Neural cell (in vitro differentiated cells): ENCODE measurements at regions not wholly inside any gene's neighbourhood (a gene's known extent, or its start where the extent isn't known, plus 50 kb on each side); places are given as distances from the start of the nearest gene placed in this dataset.

ENCODE experiments used
- H2AFZ ChIP-seq: fragments of 200-600, 300-800 bp; sonication (generic), shearing (Covaris generic); 2 replicates; pipeline ENCODE4 v1.6.0; 2014; ENCODE audit warnings: low read depth, mild to moderate bottlenecking, antibody characterized with exemption, low read length, moderate library complexity
- H3F3A ChIP-seq: fragments of 200-600 bp; shearing (Covaris generic); 2 replicates; pipeline ENCODE4 v1.6.1; 2016; ENCODE audit warnings: mild to moderate bottlenecking, moderate library complexity, mixed read lengths, antibody characterized with exemption, low read length; ENCODE audit not compliant: insufficient read depth, poor library complexity, severe bottlenecking
- H3K27ac ChIP-seq: fragments of 200-600, 300-800 bp; sonication (generic), shearing (Covaris generic); 2 replicates; pipeline ENCODE4 v1.5.1; 2014; ENCODE audit warnings: mild to moderate bottlenecking, low read length, moderate library complexity
- H3K27me3 ChIP-seq: fragments of 300-800, 200-600 bp; sonication (generic), shearing (Covaris generic); 2 replicates; pipeline ENCODE4 v1.6.0; 2014; ENCODE audit warnings: mild to moderate bottlenecking, low read depth, low read length, moderate library complexity; ENCODE audit not compliant: insufficient read depth
- H3K36me3 ChIP-seq: fragments of 300-800, 200-600 bp; sonication (generic), shearing (Covaris generic); 2 replicates; pipeline ENCODE4 v1.5.1; 2014; ENCODE audit warnings: mild to moderate bottlenecking, antibody characterized with exemption, low read length, moderate library complexity; ENCODE audit not compliant: insufficient read depth
- H3K4me2 ChIP-seq: fragments of 300-800, 200-600 bp; sonication (generic), shearing (Covaris generic); 2 replicates; pipeline ENCODE4 v1.6.0; 2014; ENCODE audit warnings: mild to moderate bottlenecking, low read length
- H3K4me3 ChIP-seq: fragments of 300-800, 200-600 bp; sonication (generic), shearing (Covaris generic); 2 replicates; pipeline ENCODE4 v1.5.1; 2014; ENCODE audit warnings: mild to moderate bottlenecking, low read length, moderate library complexity
- H3K79me2 ChIP-seq: fragments of 200-600 bp; shearing (Covaris generic); replicated peaks from 2 replicates; pipeline ENCODE4 v1.6.0; 2014; ENCODE audit warnings: mild to moderate bottlenecking, low read length, moderate library complexity; ENCODE audit not compliant: insufficient read depth
- H3K9ac ChIP-seq: fragments of 300-800, 200-600 bp; sonication (generic), shearing (Covaris generic); 2 replicates; pipeline ENCODE4 v1.6.1; 2016; ENCODE audit warnings: mild to moderate bottlenecking, low read length, mixed read lengths
- H3K9me2 ChIP-seq: fragments of 200-600 bp; shearing (Covaris generic); 2 replicates; pipeline ENCODE4 v1.6.1; 2016; ENCODE audit warnings: mild to moderate bottlenecking, low read length, mixed read lengths; ENCODE audit not compliant: insufficient read depth
- H3K9me3 ChIP-seq: fragments of 200-600, 300-800 bp; sonication (generic), shearing (Covaris generic); 2 replicates; pipeline ENCODE4 v1.6.1; 2016; ENCODE audit warnings: mild to moderate bottlenecking, mixed run types, low read length, moderate library complexity, mixed read lengths
- H4K20me1 ChIP-seq: fragments of 200-600 bp; shearing (Covaris generic); 2 replicates; pipeline ENCODE4 v1.6.1; 2016; ENCODE audit warnings: mild to moderate bottlenecking, mixed run types; ENCODE audit not compliant: insufficient read depth
- CTCF ChIP-seq: fragments of 450-650 bp; IDR thresholded peaks from 2 replicates; pipeline ENCODE4 v1.5.1; 2014; ENCODE audit warnings: antibody characterized with exemption, mild to moderate bottlenecking, moderate library complexity; ENCODE audit not compliant: poor library complexity, severe bottlenecking
- EP300 ChIP-seq: fragments of 450-650 bp; conservative IDR thresholded peaks from 2 replicates; pipeline ENCODE4 v1.6.1; 2014; ENCODE audit warnings: antibody characterized with exemption, mild to moderate bottlenecking, moderate library complexity; ENCODE audit not compliant: poor library complexity, severe bottlenecking
- EZH2 ChIP-seq: fragments of 200-600, 300-800 bp; shearing (Covaris generic), sonication (generic); IDR thresholded peaks from 2 replicates; pipeline ENCODE4 v1.6.1; 2014; ENCODE audit warnings: antibody characterized with exemption, low read length, borderline replicate concordance, mild to moderate bottlenecking; ENCODE audit not compliant: insufficient read depth, poor library complexity, severe bottlenecking
- MXI1 ChIP-seq: fragments of 450-650 bp; conservative IDR thresholded peaks from 2 replicates; pipeline ENCODE4 v1.6.1; 2014; ENCODE audit warnings: antibody characterized with exemption, mild to moderate bottlenecking; ENCODE audit not compliant: poor library complexity, severe bottlenecking
- POLR2AphosphoS5 ChIP-seq: IDR thresholded peaks from 2 replicates; pipeline ENCODE4 v1.6.1; 2012
- RAD21 ChIP-seq: fragments of 450-650 bp; conservative IDR thresholded peaks from 2 replicates; pipeline ENCODE4 v1.6.1; 2014; ENCODE audit warnings: antibody characterized with exemption, mild to moderate bottlenecking, moderate library complexity
- SMC3 ChIP-seq: fragments of 450-650 bp; conservative IDR thresholded peaks from 2 replicates; pipeline ENCODE4 v1.6.1; 2014; ENCODE audit warnings: antibody characterized with exemption, mild to moderate bottlenecking, moderate library complexity; ENCODE audit not compliant: poor library complexity
- TAF1 ChIP-seq: IDR thresholded peaks from 2 replicates; pipeline ENCODE4 v1.6.1; 2012; ENCODE audit warnings: low read depth
- TF ChIP-seq, protein P1 (sequence below): IDR thresholded peaks from 2 replicates; pipeline ENCODE4 v1.6.1; 2012; ENCODE audit warnings: borderline replicate concordance

DNA sequence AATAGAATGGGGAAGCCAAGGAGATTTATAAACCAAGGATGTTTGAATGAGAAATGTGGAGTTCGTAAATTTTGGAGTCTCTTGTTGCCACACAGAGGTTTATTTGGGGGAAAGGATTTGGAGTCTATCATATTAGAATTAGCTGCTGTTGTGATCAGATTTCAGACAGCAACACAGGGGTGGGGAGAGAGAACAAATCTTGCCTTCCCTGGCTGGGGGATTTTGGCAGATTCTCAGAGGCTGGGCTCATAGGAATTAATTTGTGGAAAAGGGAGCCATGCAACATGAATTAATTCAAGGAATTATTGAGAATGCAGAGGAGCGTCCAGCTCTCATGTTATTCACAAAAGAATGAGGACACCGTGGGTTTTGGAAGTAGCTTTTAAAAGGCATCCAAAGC is 73.9 kb upstream of the PRMT8 start:
- TF ChIP-seq POLR2AphosphoS5 (no peak), TAF1 (no peak), EP300 (no peak), EZH2 (no peak), SMC3 (no peak), RAD21 (no peak), MXI1 (no peak)
- TF ChIP-seq, protein P1, sequence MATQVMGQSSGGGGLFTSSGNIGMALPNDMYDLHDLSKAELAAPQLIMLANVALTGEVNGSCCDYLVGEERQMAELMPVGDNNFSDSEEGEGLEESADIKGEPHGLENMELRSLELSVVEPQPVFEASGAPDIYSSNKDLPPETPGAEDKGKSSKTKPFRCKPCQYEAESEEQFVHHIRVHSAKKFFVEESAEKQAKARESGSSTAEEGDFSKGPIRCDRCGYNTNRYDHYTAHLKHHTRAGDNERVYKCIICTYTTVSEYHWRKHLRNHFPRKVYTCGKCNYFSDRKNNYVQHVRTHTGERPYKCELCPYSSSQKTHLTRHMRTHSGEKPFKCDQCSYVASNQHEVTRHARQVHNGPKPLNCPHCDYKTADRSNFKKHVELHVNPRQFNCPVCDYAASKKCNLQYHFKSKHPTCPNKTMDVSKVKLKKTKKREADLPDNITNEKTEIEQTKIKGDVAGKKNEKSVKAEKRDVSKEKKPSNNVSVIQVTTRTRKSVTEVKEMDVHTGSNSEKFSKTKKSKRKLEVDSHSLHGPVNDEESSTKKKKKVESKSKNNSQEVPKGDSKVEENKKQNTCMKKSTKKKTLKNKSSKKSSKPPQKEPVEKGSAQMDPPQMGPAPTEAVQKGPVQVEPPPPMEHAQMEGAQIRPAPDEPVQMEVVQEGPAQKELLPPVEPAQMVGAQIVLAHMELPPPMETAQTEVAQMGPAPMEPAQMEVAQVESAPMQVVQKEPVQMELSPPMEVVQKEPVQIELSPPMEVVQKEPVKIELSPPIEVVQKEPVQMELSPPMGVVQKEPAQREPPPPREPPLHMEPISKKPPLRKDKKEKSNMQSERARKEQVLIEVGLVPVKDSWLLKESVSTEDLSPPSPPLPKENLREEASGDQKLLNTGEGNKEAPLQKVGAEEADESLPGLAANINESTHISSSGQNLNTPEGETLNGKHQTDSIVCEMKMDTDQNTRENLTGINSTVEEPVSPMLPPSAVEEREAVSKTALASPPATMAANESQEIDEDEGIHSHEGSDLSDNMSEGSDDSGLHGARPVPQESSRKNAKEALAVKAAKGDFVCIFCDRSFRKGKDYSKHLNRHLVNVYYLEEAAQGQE: no peak
- no peaks in the 10 kb centered on the region for H3K79me2 ChIP-seq
- no peak overlapping the region for H3K4me3 ChIP-seq
- H4K20me1 ChIP-seq: no peaks in the 10 kb centered on the region
- H3K27ac ChIP-seq: no peak overlapping the region
- H3K4me2 ChIP-seq: no peak overlapping the region
- no peak overlapping the region for H3K9ac ChIP-seq
- H3F3A ChIP-seq: no peaks in the 10 kb centered on the region
- H3K36me3 ChIP-seq: no peaks in the 10 kb centered on the region
- no peaks in the 10 kb centered on the region for H3K27me3 ChIP-seq
- H2AFZ ChIP-seq: no peak overlapping the region
- H3K9me3 ChIP-seq: no peaks in the 10 kb centered on the region
- H3K9me2 ChIP-seq: no peaks in the 10 kb centered on the region

GRCh38 chr12:3417937-3418462 is 73.0 kb upstream of the PRMT8 start:
- Histone ChIP-seq H2AFZ (no peak overlapping the region), H3K9me3 (no peaks in the 10 kb centered on the region), H3K4me3 (no peak overlapping the region), H3K79me2 (no peaks in the 10 kb centered on the region), H3K36me3 (no peaks in the 10 kb centered on the region), H3K27ac (no peak overlapping the region), H3K4me2 (no peak overlapping the region), H3K9ac (no peak overlapping the region), H4K20me1 (no peaks in the 10 kb centered on the region), H3K9me2 (no peaks in the 10 kb centered on the region), H3F3A (no peaks in the 10 kb centered on the region), H3K27me3 (no peaks in the 10 kb centered on the region)
- no peak for TF ChIP-seq TAF1

GRCh38 chr12:3418609-3419390 is 72.2 kb upstream of the PRMT8 start:
- TF ChIP-seq TAF1 (no peak), SMC3 (no peak), MXI1 (no peak), EP300 (no peak), CTCF (no peak), EZH2 (no peak), RAD21 (no peak), POLR2AphosphoS5 (no peak)
- TF ChIP-seq, protein P1: no peak
- Histone ChIP-seq H3K27ac (no peak overlapping the region), H3K79me2 (no peaks in the 10 kb centered on the region), H3K36me3 (no peaks in the 10 kb centered on the region), H3F3A (no peaks in the 10 kb centered on the region), H3K9me2 (no peaks in the 10 kb centered on the region), H3K9me3 (no peaks in the 10 kb centered on the region), H3K9ac (no peak overlapping the region), H2AFZ (no peak overlapping the region), H3K27me3 (no peaks in the 10 kb centered on the region), H4K20me1 (no peaks in the 10 kb centered on the region), H3K4me2 (no peak overlapping the region), H3K4me3 (no peak overlapping the region)
